ENCODE measurements at regions not wholly inside any gene's neighbourhood (a gene's known extent, or its start where the extent isn't known, plus 50 kb on each side); places are given as distances from the start of the nearest gene placed in this dataset.

GRCh38 chr14:66074537-66074936 lies 411.6 kb upstream of the CCDC196 start:
- no peak for DNase-seq

- no peak for DNase-seq
Observed at GRCh38 chr14:66076176-66076575, 410.0 kb upstream of the CCDC196 start.

DNA sequence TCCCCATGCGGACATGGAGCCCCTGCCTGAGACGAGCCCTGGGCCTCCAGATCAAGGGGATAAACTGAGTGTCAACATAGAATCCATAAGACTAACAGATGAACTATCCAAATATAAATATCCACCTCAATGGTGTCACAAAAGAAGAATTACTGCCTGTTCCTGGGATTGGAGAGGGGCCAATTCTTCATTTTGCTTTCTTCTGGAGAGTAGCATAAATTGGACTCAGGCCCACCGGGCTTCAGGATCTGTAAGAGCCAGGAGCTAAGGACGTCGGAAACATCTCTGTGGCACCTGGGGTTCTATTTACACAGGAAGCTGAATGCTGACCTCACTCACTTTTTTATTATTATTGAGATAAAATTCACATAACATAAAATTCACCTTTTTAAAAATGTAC lies 408.2 kb upstream of the CCDC196 start:
- no peak for DNase-seq

DNA sequence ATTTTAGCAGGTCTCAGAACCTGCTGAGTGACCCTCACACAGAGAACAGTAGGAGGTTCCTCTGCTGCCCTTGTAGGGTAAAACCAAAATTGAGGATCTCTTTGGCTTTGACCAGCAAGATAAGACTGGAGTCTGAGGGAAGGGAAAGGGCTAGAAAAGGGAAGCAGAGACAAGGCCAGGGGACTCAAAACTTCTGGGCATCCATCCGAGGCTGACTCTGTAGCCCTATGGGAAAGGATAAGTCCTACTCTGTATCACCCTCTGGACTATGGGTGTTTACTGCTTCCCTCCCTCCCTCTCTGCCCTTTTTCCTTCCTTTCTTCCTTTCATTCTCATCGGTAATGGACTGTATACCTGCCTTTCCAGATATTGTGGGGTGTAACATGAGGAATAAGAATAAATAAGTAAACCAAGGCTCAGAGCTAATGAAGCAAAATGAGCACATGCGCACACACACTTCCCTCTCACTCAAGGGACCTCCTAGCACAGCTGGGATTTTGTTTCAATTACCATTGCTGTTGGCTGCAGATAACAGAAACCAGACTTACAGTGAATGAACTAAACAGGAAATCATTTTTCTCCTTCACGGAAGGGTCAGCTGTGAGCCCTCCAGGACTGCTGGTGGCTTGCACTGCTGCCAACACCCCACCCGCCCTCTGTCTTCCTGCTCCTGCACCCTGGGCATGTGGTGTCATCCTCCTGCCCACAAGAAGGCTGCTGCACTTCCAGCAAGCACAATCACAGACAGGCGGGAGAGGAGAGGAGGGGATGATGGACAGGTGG lies 404.4 kb upstream of the CCDC196 start:
- peak; percentile 69 for DNase-seq

DNA sequence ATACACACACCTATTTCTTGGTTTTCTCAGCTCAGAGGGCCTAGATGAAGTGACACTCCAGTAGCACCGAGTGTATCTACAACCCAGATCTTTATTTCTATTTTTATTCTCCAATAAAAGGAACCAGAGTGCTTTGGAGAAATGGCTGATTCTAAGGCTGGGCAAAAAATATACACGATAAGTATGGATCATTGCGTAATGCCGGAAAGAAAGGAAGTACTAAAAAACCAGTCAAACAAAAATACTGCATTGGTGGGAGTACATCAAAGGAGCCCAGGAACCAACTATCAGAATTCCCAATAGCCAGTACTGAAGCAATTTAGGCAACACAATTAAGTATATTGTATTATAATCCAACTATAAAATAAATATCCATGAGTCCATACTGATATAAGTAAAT lies 400.9 kb upstream of the CCDC196 start:
- DNase-seq = peak; percentile 20

DNA sequence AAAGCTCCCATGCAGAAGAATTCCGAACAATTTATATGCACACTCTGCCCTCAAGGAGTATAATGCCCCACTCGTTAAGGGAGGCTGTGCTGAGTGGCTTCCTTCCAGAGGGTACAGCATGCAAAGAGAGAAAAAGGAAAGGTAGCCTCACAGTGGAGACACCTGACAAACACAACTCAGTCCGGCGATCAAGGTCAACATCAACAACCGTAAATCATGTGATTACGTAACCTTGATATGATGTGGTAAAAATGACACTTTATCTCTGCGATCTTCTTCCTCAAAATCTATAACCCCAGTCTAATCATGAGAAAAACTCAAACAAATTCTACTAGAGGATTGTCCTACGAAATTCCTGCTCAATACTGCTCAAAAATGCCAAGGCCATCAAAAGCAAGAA lies 400.5 kb upstream of the CCDC196 start:
- DNase-seq = peak; percentile 37

- no peak for DNase-seq
Observed at GRCh38 chr14:66087231-66087630, 398.9 kb upstream of the CCDC196 start.

DNA sequence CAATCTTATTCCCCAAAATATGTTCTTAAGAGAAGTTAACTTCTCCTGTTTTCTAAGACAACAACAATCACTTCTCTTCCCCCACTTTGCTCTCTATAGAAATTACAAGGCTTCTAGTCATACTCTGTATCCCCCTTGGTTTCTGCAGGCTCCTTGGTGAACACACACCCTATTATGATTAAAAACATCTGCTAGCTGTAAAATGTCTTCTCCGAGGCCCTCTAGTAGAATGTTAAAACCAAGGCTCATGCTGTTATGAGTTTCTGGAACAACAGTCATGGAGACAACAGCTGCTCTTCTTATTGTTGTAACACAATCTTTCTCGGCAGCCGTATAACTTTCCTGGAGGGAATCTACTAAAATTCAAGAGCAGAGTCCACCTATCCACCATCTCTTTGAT lies 397.5 kb upstream of the CCDC196 start:
- DNase-seq = no peak

DNA sequence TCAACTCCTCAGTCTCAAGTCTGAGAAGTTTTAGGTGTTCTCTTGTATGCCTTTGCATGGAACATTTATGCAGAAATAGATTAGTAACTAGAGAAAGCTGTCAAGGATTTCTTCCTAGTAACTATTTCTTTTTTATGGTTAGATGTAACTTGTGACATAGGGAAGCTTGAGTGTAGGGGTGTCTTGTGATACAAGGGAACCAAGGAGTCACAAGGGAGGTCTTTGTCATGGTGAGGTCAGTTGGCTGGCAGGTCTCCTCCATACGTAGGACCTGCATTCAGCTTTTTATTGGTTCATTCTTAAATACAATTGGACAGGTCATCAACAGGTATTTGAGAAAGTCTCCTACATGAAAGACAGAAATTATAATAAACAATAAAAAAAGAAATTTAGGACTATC lies 394.0 kb upstream of the CCDC196 start:
- DNase-seq = no peak

DNA sequence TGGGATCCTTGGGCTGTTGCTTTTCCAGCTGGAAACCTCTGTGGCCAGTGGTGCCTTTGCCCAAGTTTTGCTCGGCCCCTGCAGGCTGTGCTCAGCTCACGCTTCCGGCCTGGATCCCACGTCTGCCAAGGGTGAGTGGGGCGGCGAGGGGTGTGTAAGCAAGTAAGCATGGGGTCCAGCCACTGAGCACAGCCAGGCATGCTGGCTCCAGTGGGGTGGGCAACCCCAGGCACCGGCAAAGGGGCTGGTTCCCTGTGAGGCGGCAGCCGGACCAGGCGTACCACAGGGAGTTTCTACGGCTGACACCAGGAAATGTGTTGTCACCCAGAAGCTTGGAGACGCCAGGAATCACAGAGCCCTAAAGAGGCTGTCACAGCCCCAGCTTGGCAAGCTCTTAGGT lies 393.4 kb upstream of the CCDC196 start:
- no peak for DNase-seq

- no peak for DNase-seq
Observed at GRCh38 chr14:66094001-66094727, 392.0 kb upstream of the CCDC196 start.

DNA sequence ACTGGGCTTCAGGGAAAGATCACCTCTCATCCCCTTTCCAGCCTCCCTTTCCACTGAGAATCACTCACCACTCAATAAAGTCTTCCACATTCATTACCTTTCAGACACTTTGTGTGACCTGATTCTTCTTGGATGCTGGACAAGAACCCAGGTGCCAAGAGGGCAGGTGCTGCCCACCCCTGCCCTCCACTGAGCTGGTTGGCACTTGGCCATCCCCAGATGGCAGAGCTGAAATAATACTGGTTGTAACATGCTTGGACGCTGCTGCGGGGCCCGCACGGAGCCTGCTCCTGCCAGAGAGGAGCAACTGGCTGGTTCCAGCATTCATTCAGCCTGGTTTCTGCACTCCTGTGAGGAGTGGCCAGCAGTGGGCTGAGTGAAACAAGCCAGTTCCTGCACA lies 386.7 kb upstream of the CCDC196 start:
- DNase-seq = no peak

DNA sequence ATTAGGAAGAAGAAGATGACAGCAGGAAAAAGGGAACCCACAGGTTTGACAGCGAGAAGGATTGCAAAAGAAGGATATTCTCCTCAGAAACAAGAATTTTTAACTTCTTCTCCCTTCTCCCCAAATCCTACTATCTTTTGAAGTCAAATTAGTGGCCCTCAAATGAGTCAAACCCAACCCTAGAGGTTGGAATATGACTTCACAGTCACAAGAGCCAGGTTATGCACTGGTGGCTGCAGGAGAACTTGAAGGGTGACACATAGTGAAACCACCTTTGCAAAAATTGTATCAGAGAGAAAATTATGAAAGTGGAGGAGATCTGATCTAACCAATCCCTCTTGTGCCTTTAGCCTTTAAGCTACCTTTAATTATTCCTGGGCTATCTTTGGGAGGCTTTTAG lies 386.2 kb upstream of the CCDC196 start:
- no peak for DNase-seq

- DNase-seq = no peak
Observed at GRCh38 chr14:66101662-66102061, 384.5 kb upstream of the CCDC196 start.

- no peak for DNase-seq
Observed at GRCh38 chr14:66104486-66104885, 381.7 kb upstream of the CCDC196 start.

DNA sequence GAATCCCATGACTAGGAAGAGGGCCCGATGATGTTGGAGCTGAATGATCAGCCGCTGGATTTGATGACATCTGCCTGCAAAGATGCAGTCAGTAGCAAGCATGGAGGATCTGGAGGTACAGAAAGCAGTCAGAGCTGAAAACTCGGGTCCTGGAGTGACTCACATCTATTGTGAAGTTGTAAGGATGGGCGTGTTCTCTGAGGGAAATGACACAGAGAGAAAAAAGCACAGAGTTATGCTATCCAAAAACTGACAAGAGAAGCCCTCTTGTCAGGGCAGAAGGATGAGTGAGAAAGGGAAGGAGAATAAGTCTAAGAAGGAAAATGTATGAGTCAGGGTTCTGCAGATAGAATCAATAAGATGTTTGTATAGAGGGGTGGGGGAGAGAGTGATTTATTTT lies 380.4 kb upstream of the CCDC196 start:
- DNase-seq = no peak

DNA sequence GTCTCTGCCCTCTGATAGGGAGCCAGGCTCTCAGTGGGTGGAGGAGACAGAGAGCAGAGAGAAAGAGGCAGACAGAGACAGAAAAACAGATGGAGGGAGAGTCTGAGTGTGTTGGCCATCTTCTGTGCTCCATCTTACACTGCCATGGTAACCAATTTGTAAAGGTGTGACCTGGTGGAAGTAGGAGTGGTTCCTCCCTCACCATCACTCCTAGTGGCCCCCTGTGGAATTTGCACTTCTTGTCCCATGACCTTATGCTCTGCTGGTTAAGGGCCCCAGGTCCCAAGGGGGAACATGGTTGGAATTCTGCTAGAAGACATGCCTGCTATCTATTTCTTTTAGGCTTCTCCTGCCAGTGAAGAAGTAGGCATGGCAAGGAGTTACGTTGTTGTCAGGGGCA lies 376.7 kb upstream of the CCDC196 start:
- no peak for DNase-seq

DNA sequence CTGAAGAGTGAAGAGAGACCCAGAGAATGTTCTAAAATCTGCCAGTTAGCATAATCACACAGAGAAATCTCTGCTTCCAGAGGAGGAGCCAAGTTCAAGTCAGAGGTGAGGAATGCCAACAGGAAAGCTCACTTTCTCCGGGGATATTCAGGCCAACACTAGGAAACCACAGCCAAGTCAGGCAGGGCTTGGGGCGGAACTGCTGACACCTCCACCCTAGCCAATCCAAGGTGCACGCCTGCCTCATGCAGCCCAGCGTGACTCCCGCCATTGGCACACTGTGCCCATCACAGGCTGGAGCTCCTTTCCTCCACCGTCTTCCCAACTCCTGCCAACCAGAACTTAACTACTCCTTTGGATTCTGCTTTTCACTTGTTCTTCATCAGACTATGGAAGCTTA lies 374.3 kb upstream of the CCDC196 start:
- DNase-seq = no peak

DNA sequence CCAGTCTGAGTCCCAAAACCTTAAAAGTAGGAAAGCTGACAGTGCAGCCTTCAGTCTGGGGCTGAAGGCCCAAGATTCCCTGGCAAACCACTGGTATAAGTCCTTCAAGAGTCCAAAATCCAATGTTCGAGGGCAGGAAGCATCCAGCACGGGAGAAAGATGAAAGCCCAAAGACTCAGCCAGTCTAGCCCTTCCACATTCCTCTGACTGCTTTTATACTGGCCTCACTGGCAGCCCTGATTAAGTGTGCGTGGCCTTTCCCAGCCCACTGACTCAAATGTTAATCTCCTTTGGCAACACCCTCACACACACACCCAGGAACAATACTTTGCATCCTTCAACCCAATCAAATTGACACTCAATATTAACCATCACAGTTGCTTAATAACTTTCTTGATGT lies 372.1 kb upstream of the CCDC196 start:
- DNase-seq = no peak

GRCh38 chr14:66115740-66116502 lies 370.2 kb upstream of the CCDC196 start:
- no peak for DNase-seq

GRCh38 chr14:66116732-66117131 lies 369.4 kb upstream of the CCDC196 start:
- no peak for DNase-seq

DNA sequence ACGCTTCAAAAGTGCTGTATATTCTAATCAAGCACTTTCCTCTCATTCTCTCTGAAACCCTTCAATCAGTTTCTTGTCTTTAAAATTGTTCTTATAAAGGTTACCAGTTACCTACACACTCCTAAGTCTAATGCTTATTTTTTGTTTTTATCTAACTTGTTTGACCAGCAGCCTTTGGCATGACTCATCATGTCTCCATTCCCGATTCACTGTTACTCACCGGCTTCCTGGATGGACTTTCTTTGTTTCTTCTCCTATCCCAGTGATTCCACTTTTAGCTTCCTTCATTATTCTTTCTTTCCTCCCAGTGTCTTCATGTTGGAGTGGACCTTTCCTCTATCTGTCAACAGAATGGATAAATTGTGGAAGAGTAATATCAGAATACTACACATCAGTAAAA lies 368.6 kb upstream of the CCDC196 start:
- no peak for DNase-seq

DNA sequence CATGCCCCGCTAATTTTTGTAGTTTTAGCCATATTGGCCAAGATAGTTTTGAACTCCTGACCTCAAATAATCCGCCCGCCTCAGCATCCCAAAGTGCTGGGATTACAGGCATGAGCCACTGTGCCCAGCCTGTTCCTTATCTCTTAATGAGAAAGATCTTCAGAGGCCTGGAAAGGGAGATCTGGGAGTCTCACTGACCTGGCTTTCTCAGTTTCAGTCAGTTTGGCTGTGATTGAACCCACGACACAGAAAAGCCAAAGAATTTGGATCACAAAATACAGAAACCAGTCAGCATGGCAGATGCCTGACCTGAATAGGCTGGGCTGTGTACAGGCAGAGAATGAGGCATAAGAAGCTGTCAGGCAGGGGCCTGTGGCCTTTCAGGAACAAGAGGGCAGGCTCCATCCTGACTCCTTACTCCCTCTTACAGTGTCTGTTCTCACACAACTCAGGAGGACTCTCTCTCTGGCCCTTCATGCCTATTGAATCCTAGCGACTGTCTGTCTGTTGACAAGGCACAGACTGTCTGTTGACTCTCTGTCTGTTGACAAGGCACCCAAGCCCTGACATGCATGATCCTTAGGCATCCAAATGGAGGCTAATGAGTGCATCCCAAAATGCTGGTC lies 366.5 kb upstream of the CCDC196 start:
- DNase-seq = no peak
